Mesodermal cell (in vitro differentiated cells): ENCODE measurements at regions not wholly inside any gene's neighbourhood (a gene's known extent, or its start where the extent isn't known, plus 50 kb on each side); places are given as distances from the start of the nearest gene placed in this dataset.
"Not testable (repeated sequence)": the region's sequence is repeated elsewhere in the genome, so short reads cannot be mapped to it uniquely, and the experiment has no call there.

Experiments used
- H3K27ac ChIP-seq: 2 replicates; pipeline ENCODE4 v1.7.0; 2013; ENCODE audit warnings: mild to moderate bottlenecking, low read depth, low read length, moderate library complexity; ENCODE audit not compliant: severe bottlenecking
- H3K36me3 ChIP-seq: 2 replicates; pipeline ENCODE4 v1.7.1; 2013; ENCODE audit warnings: mild to moderate bottlenecking, low read length, moderate library complexity; ENCODE audit not compliant: control insufficient read depth, insufficient read depth
- H3K4me1 ChIP-seq: one replicate; pipeline ENCODE4 v1.7.1; 2013; ENCODE audit warnings: mild to moderate bottlenecking, low read length; ENCODE audit not compliant: insufficient read depth, control insufficient read depth, poor library complexity, severe bottlenecking
- H3K4me3 ChIP-seq: 2 replicates; pipeline ENCODE4 v1.7.0; 2013; ENCODE audit warnings: low read length, control low read depth, mild to moderate bottlenecking; ENCODE audit not compliant: insufficient read depth, poor library complexity, severe bottlenecking; ENCODE audit errors: extremely low read depth
- H3K9me3 ChIP-seq: 2 replicates; pipeline ENCODE4 v1.7.1; 2013; ENCODE audit warnings: mild to moderate bottlenecking, low read length, moderate library complexity; ENCODE audit not compliant: control insufficient read depth
- WGBS, 2 experiments: methylation state at CpG; one replicate each; pipeline ENCODE4 v1.1.5; 2013; ENCODE audit warnings: missing lambda C conversion rate in 2 of 2; ENCODE audit not compliant: insufficient coverage in 2 of 2; 5-methylcytosine and 5-hydroxymethylcytosine counted together

GRCh38 chr12:66746489-66747201 is 67.8 kb upstream of the GRIP1 start:
- Histone ChIP-seq H3K9me3 (no peaks in the 10 kb centered on the region), H3K4me1 (no peaks in the 10 kb centered on the region), H3K27ac (no peak overlapping the region), H3K36me3 (no peaks in the 10 kb centered on the region), H3K4me3 (no peak overlapping the region)
- 25% methylated on average over 1 of the region's 1 CpG; no CpG with 5 or more reads in 1 of the 2 experiments for WGBS, 2 experiments

GRCh38 chr12:66751432-66752113 is 72.7 kb upstream of the GRIP1 start:
- Histone ChIP-seq H3K4me3 (no peak overlapping the region), H3K4me1 (no peaks in the 10 kb centered on the region), H3K36me3 (no peaks in the 10 kb centered on the region), H3K9me3 (no peaks in the 10 kb centered on the region), H3K27ac (no peak overlapping the region)
- no CpG with 5 or more reads among the region's 1 CpG for WGBS, 2 experiments

DNA sequence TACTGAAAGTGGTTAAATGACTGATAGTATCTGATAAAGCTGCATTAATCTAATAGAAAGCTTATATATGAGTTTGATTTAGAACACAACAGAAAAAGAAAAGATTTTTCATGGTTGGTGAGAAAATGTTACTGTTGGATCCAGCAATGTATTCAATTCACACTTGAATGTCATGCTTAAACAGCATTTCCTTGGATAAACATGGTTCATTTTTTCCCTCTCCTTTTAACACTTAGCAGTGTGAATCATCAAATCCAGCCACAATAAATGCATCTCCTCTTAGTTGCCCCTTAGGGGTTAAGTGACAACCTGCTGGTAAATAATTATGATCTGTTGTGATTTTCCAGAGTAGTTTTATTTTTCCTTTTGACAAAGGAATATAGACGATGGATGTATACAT is 74.9 kb upstream of the GRIP1 start:
- no peaks in the 10 kb centered on the region for H3K36me3 ChIP-seq
- H3K9me3 ChIP-seq, result no peaks in the 10 kb centered on the region
- no peak overlapping the region for H3K27ac ChIP-seq
- no peak overlapping the region for H3K4me3 ChIP-seq
- no CpG with 5 or more reads among the region's 1 CpG for WGBS, 2 experiments
- H3K4me1 ChIP-seq, result no peaks in the 10 kb centered on the region

DNA sequence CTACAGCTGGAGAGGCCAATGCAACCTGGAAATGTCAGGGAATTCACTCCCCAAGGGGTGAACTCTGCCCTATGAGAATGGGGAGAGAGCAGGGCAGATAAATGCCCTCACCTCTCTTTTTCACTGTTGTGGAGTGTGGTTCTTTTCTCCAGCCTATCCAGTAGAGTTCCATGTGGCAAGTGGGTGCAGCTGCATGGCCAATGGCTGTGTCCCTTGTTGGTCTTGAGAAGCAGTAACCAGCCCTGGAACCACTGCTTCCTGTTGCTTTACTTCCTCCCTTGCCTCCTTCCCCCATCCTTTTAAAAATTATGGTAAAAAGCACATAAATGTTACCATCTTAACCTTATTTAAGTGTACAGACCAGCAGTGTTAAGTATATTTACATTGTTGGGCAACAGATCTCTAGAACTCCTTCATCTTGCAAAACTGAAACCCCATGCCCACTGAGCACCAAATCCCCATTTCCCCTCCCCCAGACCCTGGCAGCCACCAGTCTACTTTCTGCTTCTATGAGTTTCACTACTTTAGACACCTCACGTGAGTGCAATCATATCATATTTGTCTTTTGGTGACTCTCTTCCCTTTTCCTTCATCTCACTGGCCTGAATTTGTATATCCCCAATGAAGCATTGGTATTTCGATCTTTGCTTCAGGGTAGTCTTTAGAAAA is 77.0 kb upstream of the GRIP1 start:
- WGBS, 2 experiments, result 100% methylated on average over 2 of the region's 2 CpGs
- Histone ChIP-seq H3K4me1 (no peaks in the 10 kb centered on the region), H3K9me3 (no peaks in the 10 kb centered on the region), H3K4me3 (no peak overlapping the region), H3K36me3 (no peaks in the 10 kb centered on the region), H3K27ac (no peak overlapping the region)

DNA sequence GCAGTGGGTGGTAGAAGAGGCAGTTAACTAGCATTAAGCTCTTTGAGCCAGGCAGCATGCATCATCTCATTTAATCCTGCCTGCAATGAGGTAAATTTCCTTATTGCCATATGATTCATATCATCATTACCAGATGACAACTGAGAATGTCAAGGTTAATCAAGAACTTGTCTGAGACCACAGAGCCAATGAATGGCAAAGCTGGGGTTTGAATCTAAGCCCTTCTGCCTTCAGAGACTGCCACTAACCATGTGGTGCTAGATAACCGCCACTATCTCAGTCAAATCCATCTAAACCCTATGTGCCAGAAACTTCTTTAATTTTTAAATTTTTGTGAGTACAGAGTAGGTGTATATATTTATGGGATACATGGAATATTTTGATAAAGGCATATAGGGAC is 77.8 kb upstream of the GRIP1 start:
- Histone ChIP-seq H3K9me3 (no peaks in the 10 kb centered on the region), H3K4me1 (no peaks in the 10 kb centered on the region), H3K27ac (no peak overlapping the region), H3K4me3 (no peak overlapping the region), H3K36me3 (no peaks in the 10 kb centered on the region)
- no CpG with 5 or more reads among the region's 1 CpG for WGBS, 2 experiments

DNA sequence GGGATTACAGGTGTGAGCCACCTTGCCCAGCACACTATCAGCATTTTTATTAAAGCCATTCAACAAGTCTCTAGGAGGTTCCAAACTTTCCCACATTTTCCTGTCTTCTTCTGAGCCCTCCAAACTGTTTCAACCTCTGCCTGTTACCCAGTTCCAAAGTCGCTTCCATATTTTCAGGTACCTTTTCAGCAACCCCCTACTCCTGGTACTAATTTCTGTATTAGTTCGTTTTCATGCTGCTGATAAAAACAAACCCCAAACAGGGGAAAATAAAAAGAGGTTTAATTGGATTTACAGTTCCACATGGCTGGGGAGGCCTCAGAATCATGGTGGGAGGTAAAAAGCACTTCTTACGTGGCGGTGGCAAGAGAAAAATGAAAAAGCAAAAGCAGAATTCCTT is 81.2 kb upstream of the GRIP1 start:
- not testable (repeated sequence) for H3K4me1 ChIP-seq, H3K9me3 ChIP-seq, H3K4me3 ChIP-seq, H3K27ac ChIP-seq, H3K36me3 ChIP-seq
- WGBS, 2 experiments, result no CpG with 5 or more reads among the region's 4 CpGs

GRCh38 chr12:66763467-66763866 is 84.6 kb upstream of the GRIP1 start:
- Histone ChIP-seq H3K4me3 (no peak overlapping the region), H3K27ac (no peak overlapping the region), H3K4me1 (peaks cover 3% of the 10 kb centered on the region), H3K9me3 (no peaks in the 10 kb centered on the region), H3K36me3 (no peaks in the 10 kb centered on the region)
- WGBS, 2 experiments, result 88 to 94% methylated on average over 1 to 2 of the region's 4 CpGs

- no peaks in the 10 kb centered on the region for H3K9me3 ChIP-seq
- peaks cover 3% of the 10 kb centered on the region for H3K4me1 ChIP-seq
- H3K4me3 ChIP-seq, result no peak overlapping the region
- 83% methylated on average over 1 of the region's 1 CpG; no CpG with 5 or more reads in 1 of the 2 experiments for WGBS, 2 experiments
- no peaks in the 10 kb centered on the region for H3K36me3 ChIP-seq
- no peak overlapping the region for H3K27ac ChIP-seq
Observed at GRCh38 chr12:66765204-66765603, 86.3 kb upstream of the GRIP1 start.

GRCh38 chr12:66767536-66767935 is 88.7 kb upstream of the GRIP1 start:
- Histone ChIP-seq H3K4me1 (peaks cover 3% of the 10 kb centered on the region), H3K36me3 (no peaks in the 10 kb centered on the region), H3K9me3 (no peaks in the 10 kb centered on the region), H3K27ac (no peak overlapping the region), H3K4me3 (no peak overlapping the region)
- WGBS, 2 experiments, result 71 to 98% methylated on average over 1 to 6 of the region's 7 CpGs

DNA sequence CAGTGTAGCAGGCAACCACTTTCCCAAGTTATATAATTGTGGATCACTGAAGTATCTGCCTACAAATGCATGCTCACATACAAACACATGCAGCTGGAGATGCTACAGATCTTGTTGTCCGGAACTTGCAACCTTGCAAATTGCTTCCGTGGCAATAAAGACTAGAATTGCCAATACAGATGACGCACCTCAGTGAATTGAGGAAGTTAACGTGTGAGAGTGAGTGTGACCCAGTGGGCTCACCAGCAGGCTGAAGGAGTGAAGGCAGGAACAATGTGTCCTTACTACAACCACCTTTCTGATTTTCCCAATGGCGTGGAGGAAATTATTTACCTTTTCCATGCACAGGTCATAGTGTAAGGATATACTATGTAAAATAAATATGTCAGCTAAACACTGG is 89.4 kb upstream of the GRIP1 start:
- no peaks in the 10 kb centered on the region for H3K36me3 ChIP-seq
- H3K9me3 ChIP-seq, result no peaks in the 10 kb centered on the region
- WGBS, 2 experiments, result 80 to 100% methylated on average over 2 to 3 of the region's 5 CpGs
- H3K4me1 ChIP-seq, result peaks cover under 1% of the 10 kb centered on the region
- no peak overlapping the region for H3K27ac ChIP-seq
- H3K4me3 ChIP-seq, result no peak overlapping the region

DNA sequence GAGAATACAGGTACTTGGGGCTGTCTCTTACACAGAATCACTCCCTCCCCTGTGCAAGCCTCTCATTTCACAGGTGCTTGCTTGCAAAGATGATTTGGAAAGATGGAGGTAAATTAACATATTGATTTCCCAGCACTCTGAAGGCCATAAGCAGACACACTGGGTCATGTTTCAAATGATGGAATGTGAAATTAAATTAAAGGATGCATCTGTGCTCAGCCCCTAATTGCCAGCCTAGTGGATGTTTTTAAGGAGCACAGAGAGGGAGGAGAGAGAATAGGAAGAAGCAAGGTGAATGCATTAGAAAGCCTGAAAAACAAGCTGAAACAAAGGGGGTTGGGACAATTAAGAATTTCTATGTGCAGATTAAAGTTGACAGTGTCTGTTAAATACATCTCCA is 96.1 kb upstream of the GRIP1 start:
- no peak overlapping the region for H3K27ac ChIP-seq
- no peaks in the 10 kb centered on the region for H3K4me1 ChIP-seq
- H3K9me3 ChIP-seq, result no peaks in the 10 kb centered on the region
- H3K4me3 ChIP-seq, result no peak overlapping the region
- no peaks in the 10 kb centered on the region for H3K36me3 ChIP-seq
